ENCODE measurements at regions not wholly inside any gene's neighbourhood (a gene's known extent, or its start where the extent isn't known, plus 50 kb on each side); places are given as distances from the start of the nearest gene placed in this dataset.

DNA sequence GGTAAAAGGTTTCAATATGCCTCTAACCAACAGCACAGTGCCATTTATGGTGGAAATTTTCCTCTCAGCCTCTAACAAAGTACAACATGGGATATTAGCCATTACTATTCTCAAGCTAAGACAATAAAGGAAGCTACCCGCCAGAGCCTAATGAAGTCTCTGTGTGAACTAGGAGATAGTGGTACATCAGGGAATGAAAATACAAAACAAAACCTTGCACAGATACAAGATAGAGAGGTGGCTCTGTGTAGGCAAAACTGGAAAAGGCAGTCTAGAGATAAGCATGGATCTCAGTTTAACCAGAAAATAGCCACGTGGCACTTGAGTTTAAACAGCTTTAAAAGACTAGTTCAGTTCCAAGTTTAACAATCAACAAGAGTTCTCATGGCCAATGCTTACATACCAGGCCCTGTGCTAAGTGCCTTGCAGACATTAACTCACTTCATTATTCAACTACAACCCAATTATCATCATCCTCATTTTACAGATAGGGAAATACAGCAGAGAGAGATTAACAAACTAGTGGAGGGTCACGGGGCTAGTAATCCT lies 279.3 kb downstream of the IGSF11 start:
- TF ChIP-seq, protein P1, sequence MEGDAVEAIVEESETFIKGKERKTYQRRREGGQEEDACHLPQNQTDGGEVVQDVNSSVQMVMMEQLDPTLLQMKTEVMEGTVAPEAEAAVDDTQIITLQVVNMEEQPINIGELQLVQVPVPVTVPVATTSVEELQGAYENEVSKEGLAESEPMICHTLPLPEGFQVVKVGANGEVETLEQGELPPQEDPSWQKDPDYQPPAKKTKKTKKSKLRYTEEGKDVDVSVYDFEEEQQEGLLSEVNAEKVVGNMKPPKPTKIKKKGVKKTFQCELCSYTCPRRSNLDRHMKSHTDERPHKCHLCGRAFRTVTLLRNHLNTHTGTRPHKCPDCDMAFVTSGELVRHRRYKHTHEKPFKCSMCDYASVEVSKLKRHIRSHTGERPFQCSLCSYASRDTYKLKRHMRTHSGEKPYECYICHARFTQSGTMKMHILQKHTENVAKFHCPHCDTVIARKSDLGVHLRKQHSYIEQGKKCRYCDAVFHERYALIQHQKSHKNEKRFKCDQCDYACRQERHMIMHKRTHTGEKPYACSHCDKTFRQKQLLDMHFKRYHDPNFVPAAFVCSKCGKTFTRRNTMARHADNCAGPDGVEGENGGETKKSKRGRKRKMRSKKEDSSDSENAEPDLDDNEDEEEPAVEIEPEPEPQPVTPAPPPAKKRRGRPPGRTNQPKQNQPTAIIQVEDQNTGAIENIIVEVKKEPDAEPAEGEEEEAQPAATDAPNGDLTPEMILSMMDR (conservative IDR thresholded peaks at IDR 0.05; ENCODE audit: control insufficient read depth, insufficient read depth, low read depth, low read length), result no peak
- H3K4me3 ChIP-seq (ENCODE audit: control insufficient read depth, low read depth, low read length), result no peak overlapping the region
- no peak for DNase-seq (ENCODE audit: low read depth)

GRCh38 chr3:118760585-118761290 lies 273.9 kb downstream of the IGSF11 start:
- no peak overlapping the region for H3K4me3 ChIP-seq (ENCODE audit: control insufficient read depth, low read depth, low read length)
- TF ChIP-seq, protein P1 (conservative IDR thresholded peaks at IDR 0.05; ENCODE audit: control insufficient read depth, insufficient read depth, low read depth, low read length), result no peak
- no peak for DNase-seq (ENCODE audit: low read depth)

- TF ChIP-seq, protein P1 (conservative IDR thresholded peaks at IDR 0.05; ENCODE audit: control insufficient read depth, insufficient read depth, low read depth, low read length), result no peak
- no peak overlapping the region for H3K4me3 ChIP-seq (ENCODE audit: control insufficient read depth, low read depth, low read length)
- DNase-seq (ENCODE audit: low read depth), result no peak
Observed at GRCh38 chr3:118761291-118761606, 273.4 kb downstream of the IGSF11 start.

DNA sequence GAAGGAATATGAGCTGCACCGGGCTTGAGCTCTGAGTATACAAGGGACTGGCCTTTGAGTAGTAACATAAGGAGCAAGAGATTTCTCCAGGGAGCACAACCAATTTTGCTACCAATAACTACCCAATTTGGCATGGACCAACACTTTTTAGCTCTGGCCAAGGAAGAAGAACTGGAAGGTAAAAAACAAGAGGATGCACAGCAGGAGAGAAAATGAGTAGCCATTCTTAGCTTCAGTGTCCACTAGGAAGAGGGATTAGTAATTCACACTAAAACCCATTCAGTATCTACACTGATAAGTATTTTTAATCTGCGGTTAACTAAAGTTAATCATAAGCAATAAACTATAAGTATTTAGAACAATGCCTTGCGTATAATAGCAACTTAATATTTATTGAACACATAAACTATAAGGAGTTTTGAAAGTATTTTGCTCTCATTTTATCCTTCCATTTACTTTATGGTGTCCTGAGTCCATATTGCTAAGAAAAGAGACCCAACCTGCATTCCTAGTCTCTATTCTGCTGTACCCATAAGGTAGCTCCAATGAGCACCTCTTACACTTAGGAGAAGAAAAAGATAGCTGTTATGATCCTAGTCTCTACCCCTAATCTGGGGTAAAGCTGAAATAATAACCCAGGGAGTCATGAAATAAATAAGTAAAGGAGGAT lies 268.9 kb downstream of the IGSF11 start:
- DNase-seq (ENCODE audit: low read depth), result no peak
- TF ChIP-seq, protein P1 (conservative IDR thresholded peaks at IDR 0.05; ENCODE audit: control insufficient read depth, insufficient read depth, low read depth, low read length), result no peak
- H3K4me3 ChIP-seq (ENCODE audit: control insufficient read depth, low read depth, low read length), result no peak overlapping the region

DNA sequence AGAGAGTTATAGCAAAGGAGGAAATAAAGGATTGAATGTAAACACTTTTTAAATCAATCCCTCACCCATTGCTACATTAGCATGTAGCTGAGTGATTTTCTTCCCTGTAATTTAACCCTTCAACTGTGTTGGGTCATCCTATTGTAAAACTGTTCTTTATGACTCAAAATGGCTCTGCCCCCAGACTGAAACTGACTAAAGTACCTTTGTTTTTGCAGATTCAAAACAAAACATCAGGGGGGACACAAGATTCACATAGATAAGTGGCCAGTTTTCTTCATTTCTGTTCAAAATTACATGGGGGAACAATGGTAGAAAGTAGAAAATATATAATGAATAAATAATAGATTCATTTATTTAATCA lies 268.4 kb downstream of the IGSF11 start:
- DNase-seq (ENCODE audit: low read depth), result no peak
- TF ChIP-seq, protein P1 (conservative IDR thresholded peaks at IDR 0.05; ENCODE audit: control insufficient read depth, insufficient read depth, low read depth, low read length), result no peak
- no peak overlapping the region for H3K4me3 ChIP-seq (ENCODE audit: control insufficient read depth, low read depth, low read length)

- no peak for DNase-seq (ENCODE audit: low read depth)
Observed at GRCh38 chr3:118772036-118772435, 262.6 kb downstream of the IGSF11 start.

More at GRCh38 chr3:118772036-118772435, 262.6 kb downstream of the IGSF11 start:
- TF ChIP-seq, protein P1 (conservative IDR thresholded peaks at IDR 0.05; ENCODE audit: control insufficient read depth, insufficient read depth, low read depth, low read length), result no peak
- H3K4me3 ChIP-seq (ENCODE audit: control insufficient read depth, low read depth, low read length), result no peak overlapping the region

Data from fibroblast of mammary gland (primary cell).